H1 (cell line): ENCODE measurements at regions not wholly inside any gene's neighbourhood (a gene's known extent, or its start where the extent isn't known, plus 50 kb on each side); places are given as distances from the start of the nearest gene placed in this dataset.

Experiments used
- BCL11A ChIP-seq, 2 experiments: IDR thresholded peaks; one replicate each; pipeline ENCODE4 v1.6.1; 2011; ENCODE audit warnings: low read depth in 2 of 2, low read length in 2 of 2, mild to moderate bottlenecking in 2 of 2
- GTF2F1 ChIP-seq: IDR thresholded peaks from 2 replicates; pipeline ENCODE4 v1.6.1; 2012; ENCODE audit warnings: low read depth, low read length, improper control_type of control experiment, borderline replicate concordance
- JUND ChIP-seq: IDR thresholded peaks from 2 replicates; pipeline ENCODE4 v1.6.1; 2011; ENCODE audit warnings: mild to moderate bottlenecking, improper control_type of control experiment, low read length
- RAD21 ChIP-seq, 2 experiments: IDR thresholded peaks in 1 of 2; conservative IDR thresholded peaks in 1 of 2; 2 replicates each; pipeline ENCODE4 v1.6.1; 2011; ENCODE audit warnings: low read depth in 2 of 2, low read length in 2 of 2, improper control_type of control experiment in 1 of 2, inconsistent platforms in 1 of 2, mild to moderate bottlenecking in 1 of 2, moderate library complexity in 1 of 2

- TF ChIP-seq GTF2F1 (no peak), BCL11A (IDR thresholded peaks at IDR 0.05; ENCODE audit: low read depth in 2 of 2, low read length in 2 of 2) (no peak), RAD21 (IDR thresholded peaks at IDR 0.05 in 1 of 2, conservative IDR thresholded peaks at IDR 0.05 in 1 of 2; ENCODE audit: low read depth in 2 of 2, low read length in 2 of 2) (no peak), JUND (no peak)
Observed at GRCh38 chr7:125363873-125364272, 434.2 kb upstream of the POT1 start (continued).
